ENCODE measurements at regions not wholly inside any gene's neighbourhood (a gene's known extent, or its start where the extent isn't known, plus 50 kb on each side); places are given as distances from the start of the nearest gene placed in this dataset.

DNA sequence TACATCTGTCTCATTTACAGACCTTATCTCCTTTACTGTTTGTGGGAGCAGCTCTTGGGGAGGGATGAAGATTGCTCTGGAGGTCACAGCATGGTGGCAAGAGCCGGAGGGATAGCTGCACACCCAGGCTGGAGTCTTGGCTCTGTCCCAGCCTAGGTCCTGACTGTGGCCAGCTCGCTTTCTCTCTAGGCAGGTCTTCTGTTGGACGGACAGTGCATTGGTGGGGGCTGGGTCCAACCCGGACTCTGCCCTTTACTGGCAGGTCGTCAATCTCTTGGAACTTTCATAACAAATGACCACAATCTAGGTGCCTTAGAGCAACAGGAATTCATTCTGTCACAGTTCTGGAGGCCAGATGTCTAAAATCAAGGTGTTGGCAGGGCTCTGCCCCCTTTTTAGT lies 319.8 kb upstream of the C1orf174 start:
- TF ChIP-seq CTCF (IDR thresholded peaks at IDR 0.05) (no peak), POLR2AphosphoS5 (IDR thresholded peaks at IDR 0.05) (no peak), POLR2A (IDR thresholded peaks at IDR 0.05; ENCODE audit: low read depth) (no peak), EP300 (IDR thresholded peaks at IDR 0.05) (no peak)
